ENCODE measurements at regions not wholly inside any gene's neighbourhood (a gene's known extent, or its start where the extent isn't known, plus 50 kb on each side); places are given as distances from the start of the nearest gene placed in this dataset.

GRCh38 chr5:77844623-77845323, 68.6 kb upstream of the TBCA start:
- DNase-seq (ENCODE audit: low read depth in 2 of 2), result no peak

DNA sequence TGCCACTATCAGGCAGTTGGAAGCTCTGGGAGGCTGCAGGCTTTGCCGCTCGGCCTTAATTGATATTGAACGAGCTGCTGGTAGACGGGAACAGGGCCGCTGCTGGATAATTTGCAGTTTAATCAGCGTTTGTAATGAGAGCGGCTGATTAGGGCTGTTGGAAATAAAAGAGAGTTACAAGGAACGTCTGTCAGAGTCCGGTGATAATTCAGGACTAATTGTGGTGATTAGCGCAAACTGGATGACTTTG, 68.2 kb upstream of the TBCA start:
- no peak for DNase-seq (ENCODE audit: low read depth in 2 of 2)

DNA sequence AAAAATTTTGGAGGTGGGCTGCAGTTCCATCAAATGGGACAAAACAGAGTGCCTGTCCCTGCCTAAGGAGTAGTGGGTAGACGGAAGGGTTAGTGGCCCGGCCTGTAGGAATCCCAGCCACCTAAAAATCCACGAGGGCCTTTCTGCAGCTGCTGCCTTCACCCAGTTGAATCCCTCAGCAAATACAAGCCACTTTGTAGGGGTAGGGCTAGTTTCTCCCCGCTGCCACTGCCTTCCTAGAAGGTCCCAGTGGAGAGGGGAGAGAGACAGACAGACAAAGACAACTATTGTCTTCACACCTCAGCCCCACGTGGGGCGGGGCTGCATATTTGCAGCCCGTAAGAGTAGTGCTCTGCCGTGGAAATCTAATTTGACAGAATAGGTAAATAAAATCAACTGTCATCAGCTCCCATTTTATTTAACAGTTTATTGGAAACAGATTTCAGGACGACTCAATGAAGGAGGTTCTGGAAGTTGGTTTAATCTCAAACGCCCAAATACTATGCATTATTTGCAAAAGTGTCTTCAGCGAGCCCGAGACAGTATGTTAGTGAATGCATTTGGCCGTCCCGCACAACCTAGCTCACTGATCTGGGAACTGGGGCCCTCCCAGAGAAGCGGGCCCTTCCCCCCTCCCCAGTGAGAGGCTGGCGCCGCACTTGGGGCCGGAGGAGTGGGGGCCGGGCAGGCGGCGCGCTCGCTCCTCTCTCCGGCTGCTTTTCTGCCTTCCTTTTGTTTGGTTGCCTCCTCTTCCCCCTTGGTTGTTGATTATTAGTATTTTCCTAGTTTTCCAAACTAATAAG, 67.6 kb upstream of the TBCA start:
- no peak for DNase-seq (ENCODE audit: low read depth in 2 of 2)

GRCh38 chr5:77842243-77842642, 66.1 kb upstream of the TBCA start:
- no peak for DNase-seq (ENCODE audit: low read depth in 2 of 2)

- no peak for DNase-seq (ENCODE audit: low read depth in 2 of 2)
Observed at GRCh38 chr5:77841616-77842015, 65.5 kb upstream of the TBCA start.

DNA sequence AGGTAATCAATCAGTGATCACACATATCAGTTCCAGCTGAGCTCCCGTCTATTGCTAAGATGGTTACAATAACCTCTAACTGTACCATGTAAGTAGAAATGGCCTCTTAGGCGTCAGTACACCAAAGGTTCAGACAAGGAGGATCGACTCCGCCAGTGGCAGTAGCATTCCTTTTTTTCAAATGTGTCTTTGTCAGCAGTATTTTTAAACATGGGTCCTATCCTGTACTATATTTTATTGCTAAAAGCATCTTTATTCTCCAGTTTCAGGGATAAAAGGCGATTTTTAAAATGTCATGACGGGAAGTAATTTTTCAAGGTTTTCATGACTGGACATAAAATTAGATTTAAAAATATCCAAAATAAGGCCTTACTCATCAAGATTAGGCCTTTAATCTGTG, 64.8 kb upstream of the TBCA start:
- no peak for DNase-seq (ENCODE audit: low read depth in 2 of 2)

GRCh38 chr5:77839691-77840090, 63.6 kb upstream of the TBCA start:
- DNase-seq (ENCODE audit: low read depth in 2 of 2), result no peak

- DNase-seq (ENCODE audit: low read depth in 2 of 2), result no peak
Observed at GRCh38 chr5:77832938-77833337, 56.8 kb upstream of the TBCA start.

DNA sequence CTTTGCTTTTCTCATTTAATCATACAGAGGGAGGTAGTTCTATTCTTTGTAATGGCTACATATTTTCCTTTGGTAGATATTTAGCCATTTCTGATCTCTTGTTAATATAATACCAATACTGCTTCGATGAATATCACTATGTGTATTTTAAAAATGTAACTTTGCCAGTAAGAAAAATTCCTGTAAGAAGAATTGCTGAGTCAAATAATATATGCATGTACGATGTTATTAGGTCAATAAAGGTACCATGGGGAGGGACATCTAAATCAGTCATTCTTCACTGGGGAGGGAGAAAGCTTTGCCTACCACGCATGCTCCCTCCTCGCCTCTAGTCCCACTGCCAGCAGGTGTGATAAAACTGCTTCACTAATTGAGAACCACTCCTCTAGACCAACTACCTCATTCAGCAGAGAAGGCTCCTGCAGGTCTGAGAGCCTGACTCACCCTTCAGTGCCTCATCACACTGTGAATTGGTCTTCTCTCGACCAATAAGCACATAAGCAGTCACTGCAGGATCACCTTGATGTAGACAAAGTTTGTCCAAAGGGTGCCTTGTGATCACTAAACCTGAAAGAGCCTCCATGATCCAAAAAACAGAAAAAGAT, 56.1 kb upstream of the TBCA start:
- no peak for DNase-seq (ENCODE audit: low read depth in 2 of 2)

- DNase-seq (ENCODE audit: low read depth in 2 of 2), result no peak
Observed at GRCh38 chr5:77828445-77828844, 52.3 kb upstream of the TBCA start.
